K562 (cell line): ENCODE measurements at regions not wholly inside any gene's neighbourhood (a gene's known extent, or its start where the extent isn't known, plus 50 kb on each side); places are given as distances from the start of the nearest gene placed in this dataset.

ENCODE experiments used
- CTCF ChIP-seq, 3 experiments: IDR thresholded peaks in 2 of 3; conservative IDR thresholded peaks in 1 of 3; 2 replicates each; pipeline ENCODE4 v1.5.1; 2011 to 2012; ENCODE audit warnings: low read length in 3 of 3, mild to moderate bottlenecking in 3 of 3, control low read depth in 2 of 3, improper control_type of control experiment in 1 of 3, inconsistent platforms in 1 of 3, low read depth in 1 of 3, mixed read lengths in 1 of 3, moderate library complexity in 1 of 3; ENCODE audit not compliant: insufficient read depth in 2 of 3
- FOXJ3 ChIP-seq: sonication (generic); formaldehyde crosslinking; IDR thresholded peaks from 2 replicates; pipeline ENCODE4 v1.4.0; 2020; ENCODE audit warnings: mild to moderate bottlenecking, missing genetic modification reagents
- KLF1 ChIP-seq: fragments of 450-650 bp; IDR thresholded peaks from 2 replicates; pipeline ENCODE4 v1.6.1; 2016; ENCODE audit warnings: missing genetic modification characterization, missing compliant biosample characterization
- PHF20 ChIP-seq: fragments of 450-650 bp; IDR thresholded peaks from 2 replicates; pipeline ENCODE4 v1.6.1; 2018; ENCODE audit not compliant: partially characterized antibody
- RBFOX2 ChIP-seq: fragments of 200-400 bp; formaldehyde crosslinking; IDR thresholded peaks from 2 replicates; pipeline ENCODE4 v1.6.1; 2017; ENCODE audit warnings: low read depth, mild to moderate bottlenecking, low read length, moderate library complexity
- SMC3 ChIP-seq: conservative IDR thresholded peaks from 2 replicates; pipeline ENCODE4 v1.6.1; 2011; ENCODE audit warnings: low read depth, low read length, improper control_type of control experiment; ENCODE audit not compliant: insufficient read depth
- ZNF217 ChIP-seq: sonication (generic); formaldehyde crosslinking; IDR thresholded peaks from 2 replicates; pipeline ENCODE4 v1.8.0; 2022; ENCODE audit warnings: mild to moderate bottlenecking, missing genetic modification reagents
- ZNF785 ChIP-seq: fragments of 250-450 bp; sonication (Bioruptor Pico); IDR thresholded peaks from 2 replicates; pipeline ENCODE4 v1.4.0; 2020; ENCODE audit warnings: mild to moderate bottlenecking
- TF ChIP-seq, protein P1 (sequence below), 2 experiments: fragments of 200-800 bp in 1 of 2; sonication (Bioruptor generic) in 1 of 2; sonication (generic) in 1 of 2; formaldehyde crosslinking in 1 of 2; IDR thresholded peaks in 1 of 2; conservative IDR thresholded peaks in 1 of 2; 2 replicates each; pipeline versions ENCODE4 v1.5.0 to v1.6.1; 2016 to 2020; ENCODE audit warnings: missing compliant biosample characterization in 1 of 2, missing genetic modification characterization in 1 of 2, missing genetic modification reagents in 1 of 2
- TF ChIP-seq, protein P2 (sequence below): sonication (generic); formaldehyde crosslinking; IDR thresholded peaks from 2 replicates; pipeline ENCODE4 v1.8.1; 2023; ENCODE audit warnings: mild to moderate bottlenecking, missing genetic modification reagents
- TF ChIP-seq, protein P3 (sequence below): IDR thresholded peaks from 2 replicates; pipeline ENCODE4 v1.6.1; 2011; ENCODE audit warnings: borderline replicate concordance, low read depth, mild to moderate bottlenecking, moderate library complexity, low read length; ENCODE audit not compliant: insufficient read depth, poor library complexity, severe bottlenecking

- TF ChIP-seq SMC3 (no peak), KLF1 (tag) (no peak), PHF20 (no peak), ZNF785 (CRISPR knock-in tag) (no peak), FOXJ3 (no peak), ZNF217 (CRISPR knock-in tag) (no peak), RBFOX2 (no peak), CTCF (IDR thresholded peaks at IDR 0.05 in 2 of 3, conservative IDR thresholded peaks at IDR 0.05 in 1 of 3; ENCODE audit: insufficient read depth in 2 of 3, low read depth in 1 of 3, low read length in 3 of 3) (no peak)
- TF ChIP-seq, protein P1, sequence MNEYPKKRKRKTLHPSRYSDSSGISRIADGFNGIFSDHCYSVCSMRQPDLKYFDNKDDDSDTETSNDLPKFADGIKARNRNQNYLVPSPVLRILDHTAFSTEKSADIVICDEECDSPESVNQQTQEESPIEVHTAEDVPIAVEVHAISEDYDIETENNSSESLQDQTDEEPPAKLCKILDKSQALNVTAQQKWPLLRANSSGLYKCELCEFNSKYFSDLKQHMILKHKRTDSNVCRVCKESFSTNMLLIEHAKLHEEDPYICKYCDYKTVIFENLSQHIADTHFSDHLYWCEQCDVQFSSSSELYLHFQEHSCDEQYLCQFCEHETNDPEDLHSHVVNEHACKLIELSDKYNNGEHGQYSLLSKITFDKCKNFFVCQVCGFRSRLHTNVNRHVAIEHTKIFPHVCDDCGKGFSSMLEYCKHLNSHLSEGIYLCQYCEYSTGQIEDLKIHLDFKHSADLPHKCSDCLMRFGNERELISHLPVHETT (CRISPR knock-in tag; conservative IDR thresholded peaks at IDR 0.05 in 1 of 2, IDR thresholded peaks at IDR 0.05 in 1 of 2), result no peak
- TF ChIP-seq, protein P2, sequence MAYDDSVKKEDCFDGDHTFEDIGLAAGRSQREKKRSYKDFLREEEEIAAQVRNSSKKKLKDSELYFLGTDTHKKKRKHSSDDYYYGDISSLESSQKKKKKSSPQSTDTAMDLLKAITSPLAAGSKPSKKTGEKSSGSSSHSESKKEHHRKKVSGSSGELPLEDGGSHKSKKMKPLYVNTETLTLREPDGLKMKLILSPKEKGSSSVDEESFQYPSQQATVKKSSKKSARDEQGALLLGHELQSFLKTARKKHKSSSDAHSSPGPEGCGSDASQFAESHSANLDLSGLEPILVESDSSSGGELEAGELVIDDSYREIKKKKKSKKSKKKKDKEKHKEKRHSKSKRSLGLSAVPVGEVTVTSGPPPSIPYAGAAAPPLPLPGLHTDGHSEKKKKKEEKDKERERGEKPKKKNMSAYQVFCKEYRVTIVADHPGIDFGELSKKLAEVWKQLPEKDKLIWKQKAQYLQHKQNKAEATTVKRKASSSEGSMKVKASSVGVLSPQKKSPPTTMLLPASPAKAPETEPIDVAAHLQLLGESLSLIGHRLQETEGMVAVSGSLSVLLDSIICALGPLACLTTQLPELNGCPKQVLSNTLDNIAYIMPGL (CRISPR knock-in tag), result no peak
- TF ChIP-seq, protein P3, sequence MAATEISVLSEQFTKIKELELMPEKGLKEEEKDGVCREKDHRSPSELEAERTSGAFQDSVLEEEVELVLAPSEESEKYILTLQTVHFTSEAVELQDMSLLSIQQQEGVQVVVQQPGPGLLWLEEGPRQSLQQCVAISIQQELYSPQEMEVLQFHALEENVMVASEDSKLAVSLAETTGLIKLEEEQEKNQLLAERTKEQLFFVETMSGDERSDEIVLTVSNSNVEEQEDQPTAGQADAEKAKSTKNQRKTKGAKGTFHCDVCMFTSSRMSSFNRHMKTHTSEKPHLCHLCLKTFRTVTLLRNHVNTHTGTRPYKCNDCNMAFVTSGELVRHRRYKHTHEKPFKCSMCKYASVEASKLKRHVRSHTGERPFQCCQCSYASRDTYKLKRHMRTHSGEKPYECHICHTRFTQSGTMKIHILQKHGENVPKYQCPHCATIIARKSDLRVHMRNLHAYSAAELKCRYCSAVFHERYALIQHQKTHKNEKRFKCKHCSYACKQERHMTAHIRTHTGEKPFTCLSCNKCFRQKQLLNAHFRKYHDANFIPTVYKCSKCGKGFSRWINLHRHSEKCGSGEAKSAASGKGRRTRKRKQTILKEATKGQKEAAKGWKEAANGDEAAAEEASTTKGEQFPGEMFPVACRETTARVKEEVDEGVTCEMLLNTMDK, result no peak
These were observed 126.3 kb downstream of the KCTD12 start for GRCh38 chr13:76759877-76760276.
